HCT116 (cell line): ENCODE measurements at regions not wholly inside any gene's neighbourhood (a gene's known extent, or its start where the extent isn't known, plus 50 kb on each side); places are given as distances from the start of the nearest gene placed in this dataset.

ENCODE experiments used
- ATF3 ChIP-seq: IDR thresholded peaks from 2 replicates; pipeline ENCODE4 v1.6.1; 2012
- CEBPB ChIP-seq: IDR thresholded peaks from 2 replicates; pipeline ENCODE4 v1.6.1; 2012; ENCODE audit warnings: low read depth
- CTCF ChIP-seq, 3 experiments: fragments of 200-600 bp in 1 of 3; sonication (generic) in 1 of 3; IDR thresholded peaks in 2 of 3; conservative IDR thresholded peaks in 1 of 3; 2 replicates each; pipeline ENCODE4 v1.5.1; 2012 to 2017; ENCODE audit warnings: low read depth in 2 of 3, low read length in 2 of 3, antibody characterized with exemption in 1 of 3, borderline replicate concordance in 1 of 3, control low read depth in 1 of 3, mild to moderate bottlenecking in 1 of 3, mixed read lengths in 1 of 3, mixed run types in 1 of 3, moderate library complexity in 1 of 3; ENCODE audit not compliant: insufficient read depth in 1 of 3
- EGR1 ChIP-seq: IDR thresholded peaks from 2 replicates; pipeline ENCODE4 v1.6.1; 2012; ENCODE audit warnings: low read depth
- EZH2 ChIP-seq: fragments of 200-600 bp; sonication (generic); IDR thresholded peaks from 2 replicates; pipeline ENCODE4 v1.6.1; 2017; ENCODE audit warnings: antibody characterized with exemption, mixed run types
- EZH2phosphoT487 ChIP-seq: fragments of 200-600 bp; IDR thresholded peaks from 2 replicates; pipeline ENCODE4 v1.6.1; 2018; ENCODE audit warnings: antibody characterized with exemption, borderline replicate concordance
- MAX ChIP-seq: IDR thresholded peaks from 2 replicates; pipeline ENCODE4 v1.6.1; 2012
- POLR2A ChIP-seq: IDR thresholded peaks from 2 replicates; pipeline ENCODE4 v1.7.0; 2011; ENCODE audit warnings: borderline replicate concordance; ENCODE audit not compliant: insufficient read depth, insufficient read length; ENCODE audit errors: extremely low read depth
- RAD21 ChIP-seq: IDR thresholded peaks from 2 replicates; pipeline ENCODE4 v1.6.1; 2012; ENCODE audit warnings: low read depth, mild to moderate bottlenecking
- SP1 ChIP-seq: IDR thresholded peaks from 2 replicates; pipeline ENCODE4 v1.6.1; 2012; ENCODE audit warnings: low read depth
- TCF7L2 ChIP-seq: IDR thresholded peaks from 2 replicates; pipeline ENCODE4 v1.7.0; 2011; ENCODE audit warnings: borderline replicate concordance, inconsistent platforms; ENCODE audit not compliant: insufficient read depth, insufficient read length; ENCODE audit errors: extremely low read depth
- YY1 ChIP-seq: IDR thresholded peaks from 2 replicates; pipeline ENCODE4 v1.6.1; 2011; ENCODE audit warnings: low read length, low read depth, moderate library complexity, mild to moderate bottlenecking; ENCODE audit not compliant: insufficient replicate concordance; ENCODE audit errors: extremely low read depth

GRCh38 chr16:85265810-85266209 is 153.5 kb upstream of the CIBAR2 start:
- TF ChIP-seq CTCF (IDR thresholded peaks at IDR 0.05 in 2 of 3, conservative IDR thresholded peaks at IDR 0.05 in 1 of 3; ENCODE audit: borderline replicate concordance in 1 of 3, insufficient read depth in 1 of 3, low read depth in 2 of 3, low read length in 2 of 3) (no peak), EZH2 (no peak), POLR2A (no peak), RAD21 (no peak), MAX (no peak), YY1 (no peak), EGR1 (no peak), SP1 (no peak), ATF3 (no peak), EZH2phosphoT487 (no peak), TCF7L2 (no peak), CEBPB (no peak)
